ENCODE measurements at regions not wholly inside any gene's neighbourhood (a gene's known extent, or its start where the extent isn't known, plus 50 kb on each side); places are given as distances from the start of the nearest gene placed in this dataset.

DNA sequence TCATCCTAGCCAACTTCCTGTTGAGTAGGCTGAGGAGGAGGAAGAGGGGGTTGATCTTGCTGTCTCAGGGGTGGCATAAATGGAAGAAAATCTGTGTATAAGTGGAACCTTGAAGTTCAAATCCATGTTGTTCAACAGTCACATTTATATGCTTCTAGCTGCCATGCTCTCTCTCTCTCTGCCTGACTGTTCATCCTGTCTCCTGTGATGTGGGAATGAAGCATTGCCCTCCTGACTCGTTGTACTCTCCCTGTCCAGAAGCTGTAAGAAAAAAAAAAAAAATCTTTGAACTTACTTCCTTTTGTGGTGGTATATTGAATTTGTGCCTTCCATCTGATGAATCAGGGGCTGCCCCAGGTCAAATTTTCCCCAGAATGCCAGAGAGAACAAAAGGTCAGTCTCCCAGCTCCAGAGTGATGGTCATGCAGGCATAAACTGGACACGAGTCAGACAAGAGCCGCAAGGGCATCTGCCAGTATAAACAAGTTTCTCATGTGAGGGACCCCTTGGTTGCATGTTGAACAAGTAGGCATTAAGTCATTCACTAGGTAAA lies 257.0 kb downstream of the IDS start:
- Histone ChIP-seq H3K27ac (no peak overlapping the region), H3K9me3 (no peaks in the 10 kb centered on the region), H3K36me3 (no peaks in the 10 kb centered on the region), H3K27me3 (no peaks in the 10 kb centered on the region), H3K4me1 (no peaks in the 10 kb centered on the region), H3K4me3 (no peak overlapping the region)
- TF ChIP-seq EP300 (IDR thresholded peaks at IDR 0.05) (no peak), POLR2A (IDR thresholded peaks at IDR 0.05) (no peak), CTCF (IDR thresholded peaks at IDR 0.05) (no peak)
- DNase-seq (ENCODE audit: low spot score in 2 of 2), result no peak
- WGBS, 2 donors, result 23 to 41% methylated on average over 3 of the region's 3 CpGs

DNA sequence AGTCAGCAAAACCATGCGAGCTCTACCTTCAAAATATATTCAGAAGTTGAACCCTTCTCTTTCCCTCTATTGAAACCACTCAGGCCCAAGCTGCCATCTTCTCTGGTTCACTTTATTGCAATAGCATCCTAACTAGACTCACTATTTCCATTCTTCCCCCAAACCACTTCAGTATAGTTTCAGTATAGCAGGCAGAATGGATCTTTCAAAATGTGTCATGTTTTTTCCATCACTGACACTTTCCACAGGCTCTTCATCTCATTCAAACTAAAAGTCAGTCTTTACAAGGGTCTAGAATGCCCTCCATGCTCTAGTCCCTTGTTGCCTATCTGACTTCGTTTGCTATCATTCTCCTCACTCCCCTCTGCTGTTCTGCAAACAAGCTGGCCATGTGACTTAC lies 274.4 kb downstream of the IDS start:
- 61 to 83% methylated on average over 2 of the region's 2 CpGs for WGBS, 2 donors
- no peak for DNase-seq (ENCODE audit: low spot score in 2 of 2)

GRCh38 chrX:149223854-149224253 lies 281.3 kb downstream of the IDS start:
- H3K4me1 ChIP-seq, result no peaks in the 10 kb centered on the region
- H3K27me3 ChIP-seq, result no peaks in the 10 kb centered on the region
- no peak overlapping the region for H3K27ac ChIP-seq
- H3K9me3 ChIP-seq, result peaks cover 0 to under 1% (median 0%) of the 10 kb centered on the region in 4 donors
- WGBS, 2 donors, result 40 to 66% methylated on average over 2 of the region's 2 CpGs
- TF ChIP-seq EP300 (IDR thresholded peaks at IDR 0.05) (no peak), CTCF (IDR thresholded peaks at IDR 0.05) (no peak), POLR2A (IDR thresholded peaks at IDR 0.05) (no peak)
- no peaks in the 10 kb centered on the region for H3K36me3 ChIP-seq
- no peak overlapping the region for H3K4me3 ChIP-seq
- DNase-seq (ENCODE audit: low spot score in 2 of 2), result no peak

More for the DNA sequence above, 274.4 kb downstream of the IDS start:
- no peaks in the 10 kb centered on the region for H3K36me3 ChIP-seq
- H3K4me1 ChIP-seq, result no peaks in the 10 kb centered on the region
- H3K27ac ChIP-seq, result no peak overlapping the region
- no peak for TF ChIP-seq POLR2A (IDR thresholded peaks at IDR 0.05)
- no peak overlapping the region for H3K4me3 ChIP-seq
- no peaks in the 10 kb centered on the region for H3K27me3 ChIP-seq
- H3K9me3 ChIP-seq, result peaks cover 0 to 8% (median 0%) of the 10 kb centered on the region in 4 donors

GRCh38 chrX:149222040-149222439 lies 283.1 kb downstream of the IDS start:
- H3K4me3 ChIP-seq, result no peak overlapping the region
- H3K9me3 ChIP-seq, result no peaks in the 10 kb centered on the region
- no peaks in the 10 kb centered on the region for H3K4me1 ChIP-seq
- no peak overlapping the region for H3K27ac ChIP-seq
- no peak for DNase-seq (ENCODE audit: low spot score in 2 of 2)
- no peaks in the 10 kb centered on the region for H3K36me3 ChIP-seq
- H3K27me3 ChIP-seq, result no peaks in the 10 kb centered on the region
- WGBS, 2 donors, result 47 to 80% methylated on average over 1 of the region's 1 CpG
- TF ChIP-seq EP300 (IDR thresholded peaks at IDR 0.05), result no peak
- no peak for TF ChIP-seq POLR2A (IDR thresholded peaks at IDR 0.05)
- no peak for TF ChIP-seq CTCF (IDR thresholded peaks at IDR 0.05)

- H3K9me3 ChIP-seq, result no peaks in the 10 kb centered on the region
- no peak overlapping the region for H3K27ac ChIP-seq
- DNase-seq (ENCODE audit: low spot score in 2 of 2), result no peak
- WGBS, 2 donors, result 29 to 46% methylated on average over 6 of the region's 6 CpGs
- H3K36me3 ChIP-seq, result no peaks in the 10 kb centered on the region
- TF ChIP-seq EP300 (IDR thresholded peaks at IDR 0.05) (no peak), POLR2A (IDR thresholded peaks at IDR 0.05) (no peak), CTCF (IDR thresholded peaks at IDR 0.05) (no peak)
- H3K4me1 ChIP-seq, result no peaks in the 10 kb centered on the region
- H3K27me3 ChIP-seq, result no peaks in the 10 kb centered on the region
- H3K4me3 ChIP-seq, result no peak overlapping the region
Observed at GRCh38 chrX:149221230-149221629, 283.9 kb downstream of the IDS start.

- H3K4me3 ChIP-seq, result no peak overlapping the region
- 56 to 81% methylated on average over 1 of the region's 1 CpG for WGBS, 2 donors
- H3K27ac ChIP-seq, result no peak overlapping the region
- DNase-seq (ENCODE audit: low spot score in 2 of 2), result no peak
- no peaks in the 10 kb centered on the region for H3K36me3 ChIP-seq
- no peaks in the 10 kb centered on the region for H3K27me3 ChIP-seq
- H3K9me3 ChIP-seq, result no peaks in the 10 kb centered on the region
- H3K4me1 ChIP-seq, result peaks cover 0 to 6% (median 0%) of the 10 kb centered on the region in 4 donors
- no peak for TF ChIP-seq POLR2A (IDR thresholded peaks at IDR 0.05)
- TF ChIP-seq CTCF (IDR thresholded peaks at IDR 0.05), result no peak
- TF ChIP-seq EP300 (IDR thresholded peaks at IDR 0.05), result no peak
Observed at GRCh38 chrX:149213264-149213663, 291.8 kb downstream of the IDS start.
